GM12878 (cell line): ENCODE measurements at regions not wholly inside any gene's neighbourhood (a gene's known extent, or its start where the extent isn't known, plus 50 kb on each side); places are given as distances from the start of the nearest gene placed in this dataset.

Experiments
- BHLHE40 ChIP-seq, 2 experiments: fragments of 450-650 bp in 1 of 2; IDR thresholded peaks; 2 replicates each; pipeline ENCODE4 v1.6.1; 2011 to 2017; ENCODE audit warnings: low read depth in 2 of 2, borderline replicate concordance in 1 of 2, improper control_type of control experiment in 1 of 2, low read length in 1 of 2, mild to moderate bottlenecking in 1 of 2
- CHD2 ChIP-seq: IDR thresholded peaks from 2 replicates; pipeline ENCODE4 v1.6.1; 2011; ENCODE audit warnings: low read depth, low read length, improper control_type of control experiment, borderline replicate concordance
- E2F8 ChIP-seq: fragments of 450-650 bp; IDR thresholded peaks from 2 replicates; pipeline ENCODE4 v1.6.1; 2018; ENCODE audit warnings: mild to moderate bottlenecking, low read depth, moderate library complexity; ENCODE audit not compliant: partially characterized antibody
- EP300 ChIP-seq, 2 experiments: fragments of 150-350 bp in 1 of 2; IDR thresholded peaks; 2 replicates each; pipeline ENCODE4 v1.6.1; 2011 to 2012; ENCODE audit warnings: low read depth in 2 of 2, low read length in 2 of 2, borderline replicate concordance in 1 of 2, improper control_type of control experiment in 1 of 2, inconsistent platforms in 1 of 2; ENCODE audit not compliant: control insufficient read depth in 1 of 2
- HDAC6 ChIP-seq: fragments of 200-600 bp; sonication (generic); IDR thresholded peaks from one replicate; pipeline ENCODE4 v1.8.0; 2017; ENCODE audit warnings: antibody characterized with exemption; ENCODE audit not compliant: unreplicated experiment
- NFIC ChIP-seq: IDR thresholded peaks from 2 replicates; pipeline ENCODE4 v1.6.1; 2012; ENCODE audit warnings: low read depth, mild to moderate bottlenecking, inconsistent platforms, low read length, moderate library complexity
- NFYB ChIP-seq: IDR thresholded peaks from 2 replicates; pipeline ENCODE4 v1.6.1; 2011; ENCODE audit warnings: low read depth, mild to moderate bottlenecking, low read length, improper control_type of control experiment, moderate library complexity; ENCODE audit not compliant: insufficient read depth
- SMC3 ChIP-seq: IDR thresholded peaks from 2 replicates; pipeline ENCODE4 v1.6.1; 2011; ENCODE audit warnings: low read length, improper control_type of control experiment, borderline replicate concordance
- TCF12 ChIP-seq: IDR thresholded peaks from 2 replicates; pipeline ENCODE4 v1.6.1; 2011; ENCODE audit warnings: low read depth, mild to moderate bottlenecking, low read length
- WRNIP1 ChIP-seq: IDR thresholded peaks from 2 replicates; pipeline ENCODE4 v1.6.1; 2011; ENCODE audit warnings: low read depth, low read length, improper control_type of control experiment, borderline replicate concordance
- TF ChIP-seq, protein P1 (sequence below): fragments of 450-650 bp; formaldehyde crosslinking; IDR thresholded peaks from 2 replicates; pipeline ENCODE4 v1.5.0; 2022; ENCODE audit warnings: mild to moderate bottlenecking, missing genetic modification characterization
- TF ChIP-seq, protein P2 (sequence below): IDR thresholded peaks from 2 replicates; pipeline ENCODE4 v1.6.1; 2012; ENCODE audit warnings: improper control_type of control experiment, low read depth, low read length; ENCODE audit not compliant: insufficient replicate concordance
- TF ChIP-seq, protein P3 (sequence below): IDR thresholded peaks from 2 replicates; pipeline ENCODE4 v1.6.1; 2011; ENCODE audit warnings: borderline replicate concordance, low read depth, mild to moderate bottlenecking, moderate library complexity, low read length; ENCODE audit not compliant: insufficient read depth, poor library complexity, severe bottlenecking

DNA sequence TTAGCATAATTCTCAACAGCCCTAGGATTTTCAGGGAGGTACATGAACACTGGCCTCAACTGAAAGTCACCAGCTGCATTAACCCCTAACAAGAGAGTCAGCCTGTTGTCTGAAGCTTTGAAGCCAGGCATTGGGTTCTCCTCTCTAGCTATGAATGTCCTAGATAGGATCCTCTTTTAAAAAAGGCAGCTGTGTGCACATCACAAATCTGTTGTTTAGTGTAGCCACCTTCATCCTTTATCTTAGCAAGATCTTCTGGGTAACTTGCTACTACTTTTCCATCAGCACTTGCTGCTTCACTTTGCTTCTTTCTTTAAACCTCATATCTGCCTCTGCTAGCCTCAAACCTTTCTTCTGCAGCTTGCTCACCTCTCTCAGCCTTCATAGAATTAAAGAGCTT lies 1692.1 kb downstream of the EFNB2 start (continued):
- TF ChIP-seq, protein P1, sequence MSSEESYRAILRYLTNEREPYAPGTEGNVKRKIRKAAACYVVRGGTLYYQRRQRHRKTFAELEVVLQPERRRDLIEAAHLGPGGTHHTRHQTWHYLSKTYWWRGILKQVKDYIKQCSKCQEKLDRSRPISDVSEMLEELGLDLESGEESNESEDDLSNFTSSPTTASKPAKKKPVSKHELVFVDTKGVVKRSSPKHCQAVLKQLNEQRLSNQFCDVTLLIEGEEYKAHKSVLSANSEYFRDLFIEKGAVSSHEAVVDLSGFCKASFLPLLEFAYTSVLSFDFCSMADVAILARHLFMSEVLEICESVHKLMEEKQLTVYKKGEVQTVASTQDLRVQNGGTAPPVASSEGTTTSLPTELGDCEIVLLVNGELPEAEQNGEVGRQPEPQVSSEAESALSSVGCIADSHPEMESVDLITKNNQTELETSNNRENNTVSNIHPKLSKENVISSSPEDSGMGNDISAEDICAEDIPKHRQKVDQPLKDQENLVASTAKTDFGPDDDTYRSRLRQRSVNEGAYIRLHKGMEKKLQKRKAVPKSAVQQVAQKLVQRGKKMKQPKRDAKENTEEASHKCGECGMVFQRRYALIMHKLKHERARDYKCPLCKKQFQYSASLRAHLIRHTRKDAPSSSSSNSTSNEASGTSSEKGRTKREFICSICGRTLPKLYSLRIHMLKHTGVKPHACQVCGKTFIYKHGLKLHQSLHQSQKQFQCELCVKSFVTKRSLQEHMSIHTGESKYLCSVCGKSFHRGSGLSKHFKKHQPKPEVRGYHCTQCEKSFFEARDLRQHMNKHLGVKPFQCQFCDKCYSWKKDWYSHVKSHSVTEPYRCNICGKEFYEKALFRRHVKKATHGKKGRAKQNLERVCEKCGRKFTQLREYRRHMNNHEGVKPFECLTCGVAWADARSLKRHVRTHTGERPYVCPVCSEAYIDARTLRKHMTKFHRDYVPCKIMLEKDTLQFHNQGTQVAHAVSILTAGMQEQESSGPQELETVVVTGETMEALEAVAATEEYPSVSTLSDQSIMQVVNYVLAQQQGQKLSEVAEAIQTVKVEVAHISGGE, result no peak
- no peak for TF ChIP-seq NFYB
- TF ChIP-seq, protein P2, sequence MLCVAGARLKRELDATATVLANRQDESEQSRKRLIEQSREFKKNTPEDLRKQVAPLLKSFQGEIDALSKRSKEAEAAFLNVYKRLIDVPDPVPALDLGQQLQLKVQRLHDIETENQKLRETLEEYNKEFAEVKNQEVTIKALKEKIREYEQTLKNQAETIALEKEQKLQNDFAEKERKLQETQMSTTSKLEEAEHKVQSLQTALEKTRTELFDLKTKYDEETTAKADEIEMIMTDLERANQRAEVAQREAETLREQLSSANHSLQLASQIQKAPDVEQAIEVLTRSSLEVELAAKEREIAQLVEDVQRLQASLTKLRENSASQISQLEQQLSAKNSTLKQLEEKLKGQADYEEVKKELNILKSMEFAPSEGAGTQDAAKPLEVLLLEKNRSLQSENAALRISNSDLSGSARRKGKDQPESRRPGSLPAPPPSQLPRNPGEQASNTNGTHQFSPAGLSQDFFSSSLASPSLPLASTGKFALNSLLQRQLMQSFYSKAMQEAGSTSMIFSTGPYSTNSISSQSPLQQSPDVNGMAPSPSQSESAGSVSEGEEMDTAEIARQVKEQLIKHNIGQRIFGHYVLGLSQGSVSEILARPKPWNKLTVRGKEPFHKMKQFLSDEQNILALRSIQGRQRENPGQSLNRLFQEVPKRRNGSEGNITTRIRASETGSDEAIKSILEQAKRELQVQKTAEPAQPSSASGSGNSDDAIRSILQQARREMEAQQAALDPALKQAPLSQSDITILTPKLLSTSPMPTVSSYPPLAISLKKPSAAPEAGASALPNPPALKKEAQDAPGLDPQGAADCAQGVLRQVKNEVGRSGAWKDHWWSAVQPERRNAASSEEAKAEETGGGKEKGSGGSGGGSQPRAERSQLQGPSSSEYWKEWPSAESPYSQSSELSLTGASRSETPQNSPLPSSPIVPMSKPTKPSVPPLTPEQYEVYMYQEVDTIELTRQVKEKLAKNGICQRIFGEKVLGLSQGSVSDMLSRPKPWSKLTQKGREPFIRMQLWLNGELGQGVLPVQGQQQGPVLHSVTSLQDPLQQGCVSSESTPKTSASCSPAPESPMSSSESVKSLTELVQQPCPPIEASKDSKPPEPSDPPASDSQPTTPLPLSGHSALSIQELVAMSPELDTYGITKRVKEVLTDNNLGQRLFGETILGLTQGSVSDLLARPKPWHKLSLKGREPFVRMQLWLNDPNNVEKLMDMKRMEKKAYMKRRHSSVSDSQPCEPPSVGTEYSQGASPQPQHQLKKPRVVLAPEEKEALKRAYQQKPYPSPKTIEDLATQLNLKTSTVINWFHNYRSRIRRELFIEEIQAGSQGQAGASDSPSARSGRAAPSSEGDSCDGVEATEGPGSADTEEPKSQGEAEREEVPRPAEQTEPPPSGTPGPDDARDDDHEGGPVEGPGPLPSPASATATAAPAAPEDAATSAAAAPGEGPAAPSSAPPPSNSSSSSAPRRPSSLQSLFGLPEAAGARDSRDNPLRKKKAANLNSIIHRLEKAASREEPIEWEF, result no peak
- no peak for TF ChIP-seq BHLHE40 (IDR thresholded peaks at IDR 0.05; ENCODE audit: borderline replicate concordance in 1 of 2, low read depth in 2 of 2, low read length in 1 of 2)
- no peak for TF ChIP-seq HDAC6
- no peak for TF ChIP-seq NFIC
- TF ChIP-seq EP300 (IDR thresholded peaks at IDR 0.05; ENCODE audit: borderline replicate concordance in 1 of 2, control insufficient read depth in 1 of 2, low read depth in 2 of 2, low read length in 2 of 2), result no peak
- no peak for TF ChIP-seq E2F8
- TF ChIP-seq, protein P3, sequence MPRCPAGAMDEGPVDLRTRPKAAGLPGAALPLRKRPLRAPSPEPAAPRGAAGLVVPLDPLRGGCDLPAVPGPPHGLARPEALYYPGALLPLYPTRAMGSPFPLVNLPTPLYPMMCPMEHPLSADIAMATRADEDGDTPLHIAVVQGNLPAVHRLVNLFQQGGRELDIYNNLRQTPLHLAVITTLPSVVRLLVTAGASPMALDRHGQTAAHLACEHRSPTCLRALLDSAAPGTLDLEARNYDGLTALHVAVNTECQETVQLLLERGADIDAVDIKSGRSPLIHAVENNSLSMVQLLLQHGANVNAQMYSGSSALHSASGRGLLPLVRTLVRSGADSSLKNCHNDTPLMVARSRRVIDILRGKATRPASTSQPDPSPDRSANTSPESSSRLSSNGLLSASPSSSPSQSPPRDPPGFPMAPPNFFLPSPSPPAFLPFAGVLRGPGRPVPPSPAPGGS, result no peak
- no peak for TF ChIP-seq SMC3
- no peak for TF ChIP-seq WRNIP1
- TF ChIP-seq CHD2, result no peak
- TF ChIP-seq TCF12, result no peak
